ENCODE measurements at regions not wholly inside any gene's neighbourhood (a gene's known extent, or its start where the extent isn't known, plus 50 kb on each side); places are given as distances from the start of the nearest gene placed in this dataset.

GRCh38 chr3:162538491-162538890 lies 1041.9 kb downstream of the OTOL1 start:
- DNase-seq (ENCODE audit: low spot score in 2 of 2) (no peak), ATAC-seq (replicated peaks; ENCODE audit: extremely low read depth, poor library complexity, severe bottlenecking) (no peak)
- Mint-ChIP-seq H3K4me3 (no peak overlapping the region), H3K27me3 (no peaks in the 10 kb centered on the region), H3K36me3 (ENCODE audit: insufficient read depth) (no peaks in the 10 kb centered on the region), H3K27ac (ENCODE audit: low read depth) (no peak overlapping the region), H3K9me3 (peaks cover 12% of the 10 kb centered on the region), H3K4me1 (no peaks in the 10 kb centered on the region)

GRCh38 chr3:162538906-162539305 lies 1042.3 kb downstream of the OTOL1 start:
- no peaks in the 10 kb centered on the region for H3K4me1 Mint-ChIP-seq
- no peaks in the 10 kb centered on the region for H3K27me3 Mint-ChIP-seq
- no peak overlapping the region for H3K4me3 Mint-ChIP-seq
- peaks cover 16% of the 10 kb centered on the region for H3K9me3 Mint-ChIP-seq
- DNase-seq (ENCODE audit: low spot score in 2 of 2) (no peak), ATAC-seq (replicated peaks; ENCODE audit: extremely low read depth, poor library complexity, severe bottlenecking) (no peak)
- H3K36me3 Mint-ChIP-seq (ENCODE audit: insufficient read depth) = no peaks in the 10 kb centered on the region
- no peak overlapping the region for H3K27ac Mint-ChIP-seq (ENCODE audit: low read depth)

GRCh38 chr3:162540421-162540820 lies 1043.8 kb downstream of the OTOL1 start:
- H3K36me3 Mint-ChIP-seq (ENCODE audit: insufficient read depth) = no peaks in the 10 kb centered on the region
- no peak overlapping the region for H3K4me3 Mint-ChIP-seq
- H3K27me3 Mint-ChIP-seq = no peaks in the 10 kb centered on the region
- H3K27ac Mint-ChIP-seq (ENCODE audit: low read depth) = no peak overlapping the region
- DNase-seq (ENCODE audit: low spot score in 2 of 2) = no peak
- H3K9me3 Mint-ChIP-seq = peaks cover 17% of the 10 kb centered on the region
- H3K4me1 Mint-ChIP-seq = no peaks in the 10 kb centered on the region
- ATAC-seq (replicated peaks; ENCODE audit: extremely low read depth, poor library complexity, severe bottlenecking) = no peak

- Mint-ChIP-seq H3K36me3 (ENCODE audit: insufficient read depth) (no peaks in the 10 kb centered on the region), H3K4me1 (no peaks in the 10 kb centered on the region), H3K27me3 (no peaks in the 10 kb centered on the region), H3K4me3 (no peak overlapping the region), H3K27ac (ENCODE audit: low read depth) (no peak overlapping the region), H3K9me3 (peaks cover 17% of the 10 kb centered on the region)
- ATAC-seq (replicated peaks; ENCODE audit: extremely low read depth, poor library complexity, severe bottlenecking) (no peak), DNase-seq (ENCODE audit: low spot score in 2 of 2) (no peak)
Measured at GRCh38 chr3:162541923-162542322, 1045.3 kb downstream of the OTOL1 start.

- no peak for DNase-seq (ENCODE audit: low spot score in 2 of 2)
- no peak for ATAC-seq (replicated peaks; ENCODE audit: extremely low read depth, poor library complexity, severe bottlenecking)
- no peaks in the 10 kb centered on the region for H3K27me3 Mint-ChIP-seq
- H3K4me3 Mint-ChIP-seq = no peak overlapping the region
- no peaks in the 10 kb centered on the region for H3K4me1 Mint-ChIP-seq
- H3K27ac Mint-ChIP-seq (ENCODE audit: low read depth) = no peak overlapping the region
- peaks cover 17% of the 10 kb centered on the region for H3K9me3 Mint-ChIP-seq
- no peaks in the 10 kb centered on the region for H3K36me3 Mint-ChIP-seq (ENCODE audit: insufficient read depth)
Measured at GRCh38 chr3:162544246-162544645, 1047.6 kb downstream of the OTOL1 start.

GRCh38 chr3:162546910-162547309 lies 1050.3 kb downstream of the OTOL1 start:
- ATAC-seq (replicated peaks; ENCODE audit: extremely low read depth, poor library complexity, severe bottlenecking) (no peak), DNase-seq (ENCODE audit: low spot score in 2 of 2) (no peak)
- Mint-ChIP-seq H3K27ac (ENCODE audit: low read depth) (no peak overlapping the region), H3K4me3 (no peak overlapping the region), H3K9me3 (peaks cover 22% of the 10 kb centered on the region), H3K4me1 (no peaks in the 10 kb centered on the region), H3K36me3 (ENCODE audit: insufficient read depth) (no peaks in the 10 kb centered on the region), H3K27me3 (no peaks in the 10 kb centered on the region)

- no peaks in the 10 kb centered on the region for H3K36me3 Mint-ChIP-seq (ENCODE audit: insufficient read depth)
- no peak overlapping the region for H3K4me3 Mint-ChIP-seq
- H3K4me1 Mint-ChIP-seq = no peaks in the 10 kb centered on the region
- no peak for DNase-seq (ENCODE audit: low spot score in 2 of 2)
- no peak overlapping the region for H3K27ac Mint-ChIP-seq (ENCODE audit: low read depth)
- ATAC-seq (replicated peaks; ENCODE audit: extremely low read depth, poor library complexity, severe bottlenecking) = no peak
- H3K27me3 Mint-ChIP-seq = no peaks in the 10 kb centered on the region
- H3K9me3 Mint-ChIP-seq = peaks cover 19% of the 10 kb centered on the region
Measured at GRCh38 chr3:162547321-162547720, 1050.7 kb downstream of the OTOL1 start.

- Mint-ChIP-seq H3K27ac (ENCODE audit: low read depth) (no peak overlapping the region), H3K36me3 (ENCODE audit: insufficient read depth) (no peaks in the 10 kb centered on the region), H3K27me3 (no peaks in the 10 kb centered on the region), H3K9me3 (peaks cover 18% of the 10 kb centered on the region), H3K4me3 (no peak overlapping the region), H3K4me1 (no peaks in the 10 kb centered on the region)
- ATAC-seq (replicated peaks; ENCODE audit: extremely low read depth, poor library complexity, severe bottlenecking) = no peak
- no peak for DNase-seq (ENCODE audit: low spot score in 2 of 2)
Measured at GRCh38 chr3:162555761-162556160, 1059.2 kb downstream of the OTOL1 start.

- H3K27ac Mint-ChIP-seq (ENCODE audit: low read depth) = no peak overlapping the region
- DNase-seq (ENCODE audit: low spot score in 2 of 2) (no peak), ATAC-seq (replicated peaks; ENCODE audit: extremely low read depth, poor library complexity, severe bottlenecking) (no peak)
- no peak overlapping the region for H3K4me3 Mint-ChIP-seq
- no peaks in the 10 kb centered on the region for H3K36me3 Mint-ChIP-seq (ENCODE audit: insufficient read depth)
- H3K27me3 Mint-ChIP-seq = no peaks in the 10 kb centered on the region
- H3K9me3 Mint-ChIP-seq = peaks cover 15% of the 10 kb centered on the region
- H3K4me1 Mint-ChIP-seq = no peaks in the 10 kb centered on the region
Measured at GRCh38 chr3:162558016-162558415, 1061.4 kb downstream of the OTOL1 start.

- Mint-ChIP-seq H3K36me3 (ENCODE audit: insufficient read depth) (no peaks in the 10 kb centered on the region), H3K4me1 (no peaks in the 10 kb centered on the region), H3K9me3 (peaks cover 11% of the 10 kb centered on the region), H3K4me3 (no peak overlapping the region), H3K27me3 (no peaks in the 10 kb centered on the region), H3K27ac (ENCODE audit: low read depth) (no peak overlapping the region)
- no peak for ATAC-seq (replicated peaks; ENCODE audit: extremely low read depth, poor library complexity, severe bottlenecking)
- DNase-seq (ENCODE audit: low spot score in 2 of 2) = no peak
Measured at GRCh38 chr3:162568706-162569105, 1072.1 kb downstream of the OTOL1 start.

- no peak overlapping the region for H3K4me3 Mint-ChIP-seq
- H3K27me3 Mint-ChIP-seq = no peaks in the 10 kb centered on the region
- no peaks in the 10 kb centered on the region for H3K36me3 Mint-ChIP-seq (ENCODE audit: insufficient read depth)
- ATAC-seq (replicated peaks; ENCODE audit: extremely low read depth, poor library complexity, severe bottlenecking) (no peak), DNase-seq (ENCODE audit: low spot score in 2 of 2) (no peak)
- peaks cover 11% of the 10 kb centered on the region for H3K9me3 Mint-ChIP-seq
- no peaks in the 10 kb centered on the region for H3K4me1 Mint-ChIP-seq
- H3K27ac Mint-ChIP-seq (ENCODE audit: low read depth) = no peak overlapping the region
Measured at GRCh38 chr3:162569314-162569713, 1072.7 kb downstream of the OTOL1 start.

- Mint-ChIP-seq H3K36me3 (ENCODE audit: insufficient read depth) (no peaks in the 10 kb centered on the region), H3K4me1 (no peaks in the 10 kb centered on the region), H3K27me3 (no peaks in the 10 kb centered on the region), H3K9me3 (peaks cover 11% of the 10 kb centered on the region), H3K27ac (ENCODE audit: low read depth) (no peak overlapping the region), H3K4me3 (no peak overlapping the region)
- DNase-seq (ENCODE audit: low spot score in 2 of 2) (no peak), ATAC-seq (replicated peaks; ENCODE audit: extremely low read depth, poor library complexity, severe bottlenecking) (no peak)
Measured at GRCh38 chr3:162584986-162585385, 1088.4 kb downstream of the OTOL1 start.

- no peak for DNase-seq (ENCODE audit: low spot score in 2 of 2)
- no peak overlapping the region for H3K27ac Mint-ChIP-seq (ENCODE audit: low read depth)
- no peak overlapping the region for H3K4me3 Mint-ChIP-seq
- ATAC-seq (replicated peaks; ENCODE audit: extremely low read depth, poor library complexity, severe bottlenecking) = no peak
- H3K27me3 Mint-ChIP-seq = no peaks in the 10 kb centered on the region
- H3K36me3 Mint-ChIP-seq (ENCODE audit: insufficient read depth) = no peaks in the 10 kb centered on the region
- H3K9me3 Mint-ChIP-seq = peaks cover 11% of the 10 kb centered on the region
- H3K4me1 Mint-ChIP-seq = no peaks in the 10 kb centered on the region
Measured at GRCh38 chr3:162586591-162586990, 1090.0 kb downstream of the OTOL1 start.

GRCh38 chr3:162597226-162597625 lies 1100.6 kb downstream of the OTOL1 start:
- Mint-ChIP-seq H3K4me3 (no peak overlapping the region), H3K4me1 (no peaks in the 10 kb centered on the region), H3K36me3 (ENCODE audit: insufficient read depth) (no peaks in the 10 kb centered on the region), H3K27me3 (no peaks in the 10 kb centered on the region), H3K27ac (ENCODE audit: low read depth) (no peak overlapping the region), H3K9me3 (peaks cover 16% of the 10 kb centered on the region)
- DNase-seq (ENCODE audit: low spot score in 2 of 2) (no peak), ATAC-seq (replicated peaks; ENCODE audit: extremely low read depth, poor library complexity, severe bottlenecking) (no peak)
